PC-9 (cell line): ENCODE measurements at regions not wholly inside any gene's neighbourhood (a gene's known extent, or its start where the extent isn't known, plus 50 kb on each side); places are given as distances from the start of the nearest gene placed in this dataset.

Experiments
- BruUV-seq: library from RNA; stranded (reverse); fragments of 400-500 nt; replicated peaks from 2 replicates; lab custom pipeline; 2021; lab: Mats Ljungman, UMichigan
- CTCF ChIA-PET: fragments of 300-600 bp; sonication (Branson Sonifier 250); formaldehyde crosslinking; loops from one replicate; lab custom pipeline; 2022; ENCODE audit warnings: antibody characterized with exemption; lab: Charles Lee
- POLR2A ChIA-PET: fragments of 300-600 bp; sonication (Branson Sonifier 250); formaldehyde crosslinking; loops from one replicate; lab custom pipeline; 2022; ENCODE audit warnings: antibody characterized with exemption; ENCODE audit not compliant: unreplicated experiment; lab: Charles Lee
- DNase-seq, 2 experiments: peaks; one replicate each; pipeline versions ENCODE4 v3.0.0 to v3.0.0-alpha.2; 2015 to 2022; ENCODE audit warnings: mixed read lengths in 1 of 2
- H2AFZ ChIP-seq: fragments of 200-600 bp; sonication (generic); 2 replicates; pipeline ENCODE4 v1.8.1; 2017; ENCODE audit warnings: antibody characterized with exemption
- H3F3A ChIP-seq: fragments of 200-600 bp; sonication (generic); 2 replicates; pipeline ENCODE4 v1.8.1; 2017; ENCODE audit warnings: antibody characterized with exemption, mild to moderate bottlenecking, low read depth; ENCODE audit not compliant: insufficient read depth
- H3K27ac ChIP-seq: fragments of 200-600 bp; sonication (generic); 2 replicates; pipeline ENCODE4 v1.6.1; 2016; ENCODE audit warnings: mixed run types
- H3K27me3 ChIP-seq: fragments of 200-600 bp; sonication (generic); 2 replicates; pipeline ENCODE4 v1.6.1; 2016; ENCODE audit warnings: low read depth, mixed run types; ENCODE audit not compliant: insufficient read depth
- H3K36me3 ChIP-seq: fragments of 200-600 bp; sonication (generic); 2 replicates; pipeline ENCODE4 v1.6.1; 2016; ENCODE audit warnings: low read depth, mixed run types
- H3K4me1 ChIP-seq: fragments of 200-600 bp; sonication (generic); replicated peaks from 2 replicates; pipeline ENCODE4 v1.6.1; 2016; ENCODE audit warnings: mixed run types; ENCODE audit not compliant: insufficient read depth
- H3K4me2 ChIP-seq: fragments of 200-600 bp; sonication (generic); 2 replicates; pipeline ENCODE4 v1.6.1; 2017; ENCODE audit warnings: mixed run types
- H3K4me3 ChIP-seq: fragments of 200-600 bp; sonication (generic); 2 replicates; pipeline ENCODE4 v1.6.1; 2016; ENCODE audit warnings: mixed run types
- H3K79me2 ChIP-seq: fragments of 200-600 bp; sonication (generic); 2 replicates; pipeline ENCODE4 v1.6.1; 2017; ENCODE audit warnings: low read depth, mixed run types
- H3K9me2 ChIP-seq: fragments of 200-600 bp; sonication (generic); 2 replicates; pipeline ENCODE4 v1.8.1; 2017; ENCODE audit warnings: mild to moderate bottlenecking; ENCODE audit not compliant: insufficient read depth
- H3K9me3 ChIP-seq: fragments of 200-600 bp; sonication (generic); 2 replicates; pipeline ENCODE4 v1.8.1; 2016; ENCODE audit warnings: low read depth; ENCODE audit not compliant: insufficient read depth
- H4K20me1 ChIP-seq: fragments of 200-600 bp; sonication (generic); 2 replicates; pipeline ENCODE4 v1.8.1; 2017; ENCODE audit not compliant: insufficient read depth
- EZH2 ChIP-seq: fragments of 200-600 bp; sonication (generic); IDR thresholded peaks from 2 replicates; pipeline ENCODE4 v1.8.0; 2017; ENCODE audit warnings: antibody characterized with exemption, low read depth
- intact Hi-C: fragments of 100-400 bp; cut with micrococcal nuclease; formaldehyde crosslinking; loops from one replicate; pipeline ENCODE4 v1.10.0; 2022; ENCODE audit not compliant: unreplicated experiment
- TF ChIP-seq, protein P1 (sequence below): fragments of 200-600 bp; sonication (generic); conservative IDR thresholded peaks from 2 replicates; pipeline ENCODE4 v1.6.1; 2017; ENCODE audit warnings: mixed run types, antibody characterized with exemption, mild to moderate bottlenecking, moderate library complexity

DNA sequence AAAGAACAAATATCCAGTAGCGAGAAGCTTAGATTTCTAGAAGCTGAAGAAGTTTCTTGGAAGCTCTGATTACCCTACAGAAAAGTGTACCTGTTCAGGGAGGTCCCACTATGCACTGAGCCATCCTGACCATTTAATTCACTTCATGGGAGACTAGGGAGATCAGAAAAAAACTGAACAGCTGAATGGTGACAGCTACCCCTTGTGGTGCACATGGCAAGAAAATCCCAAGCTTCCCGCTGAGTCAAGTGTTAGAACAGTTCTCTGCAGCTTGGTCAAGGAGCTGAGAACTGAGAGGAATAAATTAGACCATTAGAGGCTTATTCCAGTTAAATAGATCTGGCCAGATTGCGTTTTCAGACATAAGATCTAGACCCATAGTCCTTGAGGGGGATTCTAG is 197.2 kb upstream of the VEPH1 start:
- no TSS peak for BruUV-seq

DNA sequence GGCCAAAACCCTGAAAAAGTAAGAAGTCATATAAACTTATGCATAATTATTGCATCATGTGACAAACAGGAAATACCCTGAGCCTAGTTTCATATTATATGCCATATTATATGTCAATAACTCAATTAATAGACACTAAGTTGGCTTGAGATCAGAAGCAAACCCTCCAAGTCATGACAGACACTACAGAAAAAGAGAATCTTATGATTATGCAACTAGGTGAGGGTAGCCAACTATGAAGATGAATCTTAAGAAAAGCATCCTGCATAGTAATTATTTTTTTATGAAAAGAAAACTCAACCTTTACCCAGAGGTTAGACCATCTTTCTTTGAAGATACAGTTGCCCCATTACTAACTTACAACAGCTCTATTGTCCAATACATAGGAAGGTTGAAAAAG is 192.4 kb upstream of the VEPH1 start:
- no peak overlapping the region for H3K27ac ChIP-seq

More for the DNA sequence above, 197.2 kb upstream of the VEPH1 start:
- no peak for DNase-seq
- Histone ChIP-seq H3F3A (no peaks in the 10 kb centered on the region), H3K27ac (no peak overlapping the region), H4K20me1 (no peaks in the 10 kb centered on the region), H3K4me2 (no peak overlapping the region), H3K36me3 (no peaks in the 10 kb centered on the region), H3K79me2 (no peaks in the 10 kb centered on the region), H3K4me3 (no peak overlapping the region), H2AFZ (no peak overlapping the region), H3K9me3 (no peaks in the 10 kb centered on the region), H3K9me2 (no peaks in the 10 kb centered on the region), H3K27me3 (no peaks in the 10 kb centered on the region), H3K4me1 (no peaks in the 10 kb centered on the region)
- ChIA-PET POLR2A (no interaction called here), CTCF (no interaction called here)
- intact Hi-C loops: no loop called here
- TF ChIP-seq, protein P1, sequence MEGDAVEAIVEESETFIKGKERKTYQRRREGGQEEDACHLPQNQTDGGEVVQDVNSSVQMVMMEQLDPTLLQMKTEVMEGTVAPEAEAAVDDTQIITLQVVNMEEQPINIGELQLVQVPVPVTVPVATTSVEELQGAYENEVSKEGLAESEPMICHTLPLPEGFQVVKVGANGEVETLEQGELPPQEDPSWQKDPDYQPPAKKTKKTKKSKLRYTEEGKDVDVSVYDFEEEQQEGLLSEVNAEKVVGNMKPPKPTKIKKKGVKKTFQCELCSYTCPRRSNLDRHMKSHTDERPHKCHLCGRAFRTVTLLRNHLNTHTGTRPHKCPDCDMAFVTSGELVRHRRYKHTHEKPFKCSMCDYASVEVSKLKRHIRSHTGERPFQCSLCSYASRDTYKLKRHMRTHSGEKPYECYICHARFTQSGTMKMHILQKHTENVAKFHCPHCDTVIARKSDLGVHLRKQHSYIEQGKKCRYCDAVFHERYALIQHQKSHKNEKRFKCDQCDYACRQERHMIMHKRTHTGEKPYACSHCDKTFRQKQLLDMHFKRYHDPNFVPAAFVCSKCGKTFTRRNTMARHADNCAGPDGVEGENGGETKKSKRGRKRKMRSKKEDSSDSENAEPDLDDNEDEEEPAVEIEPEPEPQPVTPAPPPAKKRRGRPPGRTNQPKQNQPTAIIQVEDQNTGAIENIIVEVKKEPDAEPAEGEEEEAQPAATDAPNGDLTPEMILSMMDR: no peak
- TF ChIP-seq EZH2: no peak

DNA sequence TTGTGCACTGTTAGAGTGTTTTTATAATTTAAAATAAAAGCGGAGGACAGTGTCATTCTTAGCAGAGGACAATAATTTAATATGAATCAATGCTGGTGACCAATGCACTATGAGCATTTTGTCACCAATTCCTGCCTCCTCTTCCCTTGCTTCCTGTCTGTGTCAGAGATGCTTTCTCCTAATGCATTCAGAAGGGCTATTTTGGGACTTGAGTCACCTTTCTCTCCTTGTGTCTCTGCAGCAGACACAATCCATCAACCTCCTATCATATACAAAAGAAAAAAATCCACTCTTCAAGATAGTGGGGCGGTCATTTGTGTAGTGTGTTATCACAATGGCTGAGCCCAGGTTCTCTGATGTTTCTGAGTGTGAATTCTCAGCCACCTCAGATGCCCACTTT is 191.9 kb upstream of the VEPH1 start:
- no peak overlapping the region for H3K4me3 ChIP-seq
- intact Hi-C loops: no loop called here

More for the DNA sequence above, 192.4 kb upstream of the VEPH1 start:
- H3K4me1 ChIP-seq: no peaks in the 10 kb centered on the region
- no TSS peak for BruUV-seq
- H3K4me2 ChIP-seq: no peak overlapping the region
- TF ChIP-seq, protein P1: no peak
- no peak for TF ChIP-seq EZH2
- no peaks in the 10 kb centered on the region for H3K79me2 ChIP-seq
- ChIA-PET CTCF (no interaction called here), POLR2A (no interaction called here)
- DNase-seq: no peak
- no peaks in the 10 kb centered on the region for H3K9me2 ChIP-seq
- intact Hi-C loops: no loop called here
- no peaks in the 10 kb centered on the region for H3K9me3 ChIP-seq
- H3K27me3 ChIP-seq: no peaks in the 10 kb centered on the region
- H3K36me3 ChIP-seq: no peaks in the 10 kb centered on the region
- no peak overlapping the region for H3K4me3 ChIP-seq
- H3F3A ChIP-seq: no peaks in the 10 kb centered on the region
- no peak overlapping the region for H2AFZ ChIP-seq
- no peaks in the 10 kb centered on the region for H4K20me1 ChIP-seq

More for the DNA sequence above, 191.9 kb upstream of the VEPH1 start:
- Histone ChIP-seq H3K27me3 (no peaks in the 10 kb centered on the region), H3K36me3 (no peaks in the 10 kb centered on the region), H4K20me1 (no peaks in the 10 kb centered on the region), H3K4me1 (no peaks in the 10 kb centered on the region), H3K27ac (no peak overlapping the region), H2AFZ (no peak overlapping the region), H3K9me3 (no peaks in the 10 kb centered on the region), H3K9me2 (no peaks in the 10 kb centered on the region), H3F3A (no peaks in the 10 kb centered on the region), H3K79me2 (no peaks in the 10 kb centered on the region), H3K4me2 (no peak overlapping the region)
- no peak for DNase-seq
- TF ChIP-seq, protein P1: no peak
- no peak for TF ChIP-seq EZH2
- BruUV-seq: no TSS peak
- CTCF ChIA-PET: no interaction called here
- POLR2A ChIA-PET: no interaction called here
